DOHH2 (cell line): ENCODE measurements at regions not wholly inside any gene's neighbourhood (a gene's known extent, or its start where the extent isn't known, plus 50 kb on each side); places are given as distances from the start of the nearest gene placed in this dataset.
"Not testable (repeated sequence)": the region's sequence is repeated elsewhere in the genome, so short reads cannot be mapped to it uniquely, and the experiment has no call there.

Source experiments
- EZH2phosphoT487 ChIP-seq: fragments of 200-600 bp; sonication (generic); IDR thresholded peaks from 2 replicates; pipeline ENCODE4 v1.6.1; 2017; ENCODE audit warnings: borderline replicate concordance, mild to moderate bottlenecking, antibody characterized with exemption, low read length, moderate library complexity, mixed read lengths
- TF ChIP-seq, protein P1 (sequence below): fragments of 200-600 bp; sonication (generic); IDR thresholded peaks from one replicate; pipeline ENCODE4 v1.5.1; 2014; ENCODE audit warnings: antibody characterized with exemption, mild to moderate bottlenecking, low read depth, low read length; ENCODE audit not compliant: poor library complexity, severe bottlenecking

- TF ChIP-seq, protein P1, sequence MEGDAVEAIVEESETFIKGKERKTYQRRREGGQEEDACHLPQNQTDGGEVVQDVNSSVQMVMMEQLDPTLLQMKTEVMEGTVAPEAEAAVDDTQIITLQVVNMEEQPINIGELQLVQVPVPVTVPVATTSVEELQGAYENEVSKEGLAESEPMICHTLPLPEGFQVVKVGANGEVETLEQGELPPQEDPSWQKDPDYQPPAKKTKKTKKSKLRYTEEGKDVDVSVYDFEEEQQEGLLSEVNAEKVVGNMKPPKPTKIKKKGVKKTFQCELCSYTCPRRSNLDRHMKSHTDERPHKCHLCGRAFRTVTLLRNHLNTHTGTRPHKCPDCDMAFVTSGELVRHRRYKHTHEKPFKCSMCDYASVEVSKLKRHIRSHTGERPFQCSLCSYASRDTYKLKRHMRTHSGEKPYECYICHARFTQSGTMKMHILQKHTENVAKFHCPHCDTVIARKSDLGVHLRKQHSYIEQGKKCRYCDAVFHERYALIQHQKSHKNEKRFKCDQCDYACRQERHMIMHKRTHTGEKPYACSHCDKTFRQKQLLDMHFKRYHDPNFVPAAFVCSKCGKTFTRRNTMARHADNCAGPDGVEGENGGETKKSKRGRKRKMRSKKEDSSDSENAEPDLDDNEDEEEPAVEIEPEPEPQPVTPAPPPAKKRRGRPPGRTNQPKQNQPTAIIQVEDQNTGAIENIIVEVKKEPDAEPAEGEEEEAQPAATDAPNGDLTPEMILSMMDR = not testable (repeated sequence)
- TF ChIP-seq EZH2phosphoT487 = not testable (repeated sequence)
Observed at GRCh38 chr1:201645000-201645399, 106.1 kb downstream of the NAV1 start.
